Endothelial cell of umbilical vein (primary cell): ENCODE measurements at regions not wholly inside any gene's neighbourhood (a gene's known extent, or its start where the extent isn't known, plus 50 kb on each side); places are given as distances from the start of the nearest gene placed in this dataset.

ENCODE experiments used
- BruUV-seq: library from RNA; stranded (reverse); fragments of 400-500 nt; replicated peaks from 2 replicates; lab custom pipeline; 2021; lab: Mats Ljungman, UMichigan
- CTCF ChIA-PET: fragments of 300-600, 350-600 bp; sonication (Branson Sonifier 250); formaldehyde crosslinking; loops from one replicate; lab custom pipeline; 2021; ENCODE audit warnings: antibody characterized with exemption, inconsistent platforms; lab: Charles Lee
- POLR2A ChIA-PET: fragments of 300-600, 350-600 bp; sonication (Branson Sonifier 250); formaldehyde crosslinking; loops from one replicate; lab custom pipeline; 2021; ENCODE audit warnings: antibody characterized with exemption, inconsistent platforms; lab: Charles Lee
- DNase-seq: peaks from one replicate; pipeline ENCODE4 v3.0.0-alpha.2; 2011; ENCODE audit warnings: low read depth, low spot score
- FAIRE-seq: peaks from 2 replicates; lab custom pipeline; 2011; peaks lifted over from hg19 to GRCh38; lab: Jason Lieb, UNC
- H2AFZ ChIP-seq: 2 replicates; pipeline ENCODE4 v1.6.0; 2012; ENCODE audit warnings: low read depth, low read length, control low read depth, inconsistent platforms
- H3K27ac ChIP-seq: 2 replicates; pipeline ENCODE4 v1.5.1; 2011; ENCODE audit warnings: low read depth, mild to moderate bottlenecking, control low read depth, low read length, moderate library complexity; ENCODE audit not compliant: insufficient read depth
- H3K27me3 ChIP-seq, 2 experiments: 2 replicates each; pipeline versions ENCODE4 v1.6.0 to v1.6.1; 2011; ENCODE audit warnings: low read length in 2 of 2, mixed read lengths in 1 of 2; ENCODE audit not compliant: control insufficient read depth in 2 of 2, insufficient read depth in 2 of 2
- H3K36me3 ChIP-seq, 2 experiments: 2 replicates in 1 of 2; 3 replicates in 1 of 2; pipeline ENCODE4 v1.5.1; 2011; ENCODE audit warnings: low read length in 2 of 2, mild to moderate bottlenecking in 1 of 2, moderate library complexity in 1 of 2; ENCODE audit not compliant: control insufficient read depth in 2 of 2, insufficient read depth in 2 of 2; ENCODE audit errors: extremely low read depth in 1 of 2
- H3K4me1 ChIP-seq: 3 replicates; pipeline ENCODE4 v1.5.1; 2011; ENCODE audit warnings: mild to moderate bottlenecking, low read length; ENCODE audit not compliant: control insufficient read depth, insufficient read depth; ENCODE audit errors: extremely low read depth
- H3K4me2 ChIP-seq: 2 replicates; pipeline ENCODE4 v1.6.1; 2011; ENCODE audit warnings: low read length, control low read depth, mixed read lengths; ENCODE audit not compliant: insufficient read depth
- H3K4me3 ChIP-seq, 3 experiments: fragments of 200-600 bp in 1 of 3; sonication (generic), shearing (Covaris generic) in 1 of 3; replicated peaks in 1 of 3; 2 replicates each; pipeline ENCODE4 v1.5.1; 2011 to 2016; ENCODE audit warnings: control low read depth in 3 of 3, low read length in 3 of 3, mild to moderate bottlenecking in 2 of 3, inconsistent platforms in 1 of 3, low read depth in 1 of 3, moderate library complexity in 1 of 3; ENCODE audit not compliant: insufficient read depth in 1 of 3
- H3K79me2 ChIP-seq: 2 replicates; pipeline ENCODE4 v1.6.0; 2012; ENCODE audit warnings: low read length, inconsistent platforms; ENCODE audit not compliant: control insufficient read depth, insufficient read depth
- H3K9ac ChIP-seq: replicated peaks from 2 replicates; pipeline ENCODE3; 2011; ENCODE audit warnings: low read length, control low read depth; ENCODE audit not compliant: insufficient read depth; ENCODE audit errors: extremely low read depth
- H3K9me1 ChIP-seq: replicated peaks from 3 replicates; pipeline ENCODE4 v1.6.0; 2011; ENCODE audit warnings: mild to moderate bottlenecking, low read length; ENCODE audit not compliant: control insufficient read depth, insufficient read depth; ENCODE audit errors: extremely low read depth
- H3K9me3 ChIP-seq: replicated peaks from 2 replicates; pipeline ENCODE4 v1.5.1; 2012; ENCODE audit warnings: low read length, inconsistent platforms; ENCODE audit not compliant: control insufficient read depth, insufficient read depth
- H4K20me1 ChIP-seq: replicated peaks from 2 replicates; pipeline ENCODE3; 2011; ENCODE audit warnings: mild to moderate bottlenecking, low read length; ENCODE audit not compliant: control insufficient read depth, insufficient read depth; ENCODE audit errors: extremely low read depth
- EZH2 ChIP-seq: IDR thresholded peaks from 2 replicates; pipeline ENCODE4 v1.6.1; 2012; ENCODE audit warnings: borderline replicate concordance, low read depth, mild to moderate bottlenecking, moderate library complexity, low read length, inconsistent platforms; ENCODE audit not compliant: severe bottlenecking
- FOS ChIP-seq: IDR thresholded peaks from 2 replicates; pipeline ENCODE4 v1.6.1; 2011; ENCODE audit warnings: mild to moderate bottlenecking, low read length, moderate library complexity, borderline replicate concordance; ENCODE audit not compliant: insufficient read depth
- GATA2 ChIP-seq: IDR thresholded peaks from 2 replicates; pipeline ENCODE4 v1.7.0; 2011; ENCODE audit warnings: low read depth, mild to moderate bottlenecking, moderate library complexity, mixed read lengths, low read length; ENCODE audit not compliant: insufficient read length, insufficient read depth
- JUN ChIP-seq: IDR thresholded peaks from 2 replicates; pipeline ENCODE4 v1.6.1; 2011; ENCODE audit warnings: borderline replicate concordance, low read depth; ENCODE audit not compliant: insufficient read length, insufficient read depth
- MAX ChIP-seq: IDR thresholded peaks from 2 replicates; pipeline ENCODE4 v1.6.1; 2011; ENCODE audit not compliant: insufficient read depth, insufficient read length
- MYC ChIP-seq: IDR thresholded peaks from one replicate; pipeline ENCODE4 v1.6.1; 2011; ENCODE audit warnings: mild to moderate bottlenecking, low read depth, low read length
- POLR2A ChIP-seq: IDR thresholded peaks from 2 replicates; pipeline ENCODE4 v1.6.1; 2012; ENCODE audit warnings: low read depth, mild to moderate bottlenecking, control low read depth, low read length
- POLR2AphosphoS5 ChIP-seq: IDR thresholded peaks from 2 replicates; pipeline ENCODE4 v1.6.1; 2012; ENCODE audit warnings: low read depth, mild to moderate bottlenecking, control low read depth, low read length, moderate library complexity; ENCODE audit not compliant: insufficient read depth
- dilution Hi-C: fragments of 300-500 bp; cut with MboI; formaldehyde crosslinking; loops from one replicate; pipeline ENCODE4 v1.15.0; 2019; ENCODE audit warnings: low sequenced_read_pairs; ENCODE audit not compliant: extremely low pct_ligation_motif_present
- intact Hi-C: fragments of 100-400 bp; cut with micrococcal nuclease; formaldehyde crosslinking; loops from one replicate; pipeline ENCODE4 v1.10.0; 2022
- TF ChIP-seq, protein P1 (sequence below), 2 donors: IDR thresholded peaks; 1 replicate in 1 of 2; 2 replicates in 1 of 2; pipeline ENCODE4 v1.5.1; 2011; ENCODE audit warnings: low read length in 2 of 2, mild to moderate bottlenecking in 2 of 2, moderate library complexity in 2 of 2, control low read depth in 1 of 2, inconsistent platforms in 1 of 2, low read depth in 1 of 2; ENCODE audit not compliant: insufficient read depth in 1 of 2; ENCODE audit errors: extremely low read depth in 1 of 2

- POLR2A ChIA-PET, result no interaction called here
- FAIRE-seq (no peak), DNase-seq (no peak)
- no peaks in the 10 kb centered on the region for H4K20me1 ChIP-seq
- H3K27me3 ChIP-seq, result no peaks in the 10 kb centered on the region
- H3K4me2 ChIP-seq, result no peak overlapping the region
- H3K79me2 ChIP-seq, result no peaks in the 10 kb centered on the region
- H3K9me1 ChIP-seq, result no peaks in the 10 kb centered on the region
- no peaks in the 10 kb centered on the region for H3K36me3 ChIP-seq
- no peak overlapping the region for H2AFZ ChIP-seq
- no peak overlapping the region for H3K4me3 ChIP-seq
- BruUV-seq, result no TSS peak
- no peaks in the 10 kb centered on the region for H3K4me1 ChIP-seq
- no peaks in the 10 kb centered on the region for H3K9me3 ChIP-seq
- dilution Hi-C loops, result no loop called here
- CTCF ChIA-PET, result interaction anchor here (1.3 to 2.4 kb wide), 4 partner anchors 15 to 161 kb away, joined by 4 to 17 read pairs (median 6); no protein-coding TSS in a partner anchor
- no peak for TF ChIP-seq FOS
- TF ChIP-seq, protein P1, sequence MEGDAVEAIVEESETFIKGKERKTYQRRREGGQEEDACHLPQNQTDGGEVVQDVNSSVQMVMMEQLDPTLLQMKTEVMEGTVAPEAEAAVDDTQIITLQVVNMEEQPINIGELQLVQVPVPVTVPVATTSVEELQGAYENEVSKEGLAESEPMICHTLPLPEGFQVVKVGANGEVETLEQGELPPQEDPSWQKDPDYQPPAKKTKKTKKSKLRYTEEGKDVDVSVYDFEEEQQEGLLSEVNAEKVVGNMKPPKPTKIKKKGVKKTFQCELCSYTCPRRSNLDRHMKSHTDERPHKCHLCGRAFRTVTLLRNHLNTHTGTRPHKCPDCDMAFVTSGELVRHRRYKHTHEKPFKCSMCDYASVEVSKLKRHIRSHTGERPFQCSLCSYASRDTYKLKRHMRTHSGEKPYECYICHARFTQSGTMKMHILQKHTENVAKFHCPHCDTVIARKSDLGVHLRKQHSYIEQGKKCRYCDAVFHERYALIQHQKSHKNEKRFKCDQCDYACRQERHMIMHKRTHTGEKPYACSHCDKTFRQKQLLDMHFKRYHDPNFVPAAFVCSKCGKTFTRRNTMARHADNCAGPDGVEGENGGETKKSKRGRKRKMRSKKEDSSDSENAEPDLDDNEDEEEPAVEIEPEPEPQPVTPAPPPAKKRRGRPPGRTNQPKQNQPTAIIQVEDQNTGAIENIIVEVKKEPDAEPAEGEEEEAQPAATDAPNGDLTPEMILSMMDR (IDR thresholded peaks at IDR 0.05; ENCODE audit: extremely low read depth in 1 of 2, insufficient read depth in 1 of 2, low read depth in 1 of 2, low read length in 2 of 2), result no peak
- no peak for TF ChIP-seq JUN
- no peak for TF ChIP-seq MAX
- TF ChIP-seq EZH2, result no peak
- no peak for TF ChIP-seq MYC
- TF ChIP-seq GATA2, result no peak
- no peak for TF ChIP-seq POLR2A
- no peak for TF ChIP-seq POLR2AphosphoS5
- H3K9ac ChIP-seq, result no peak overlapping the region
- intact Hi-C loops, result no loop called here
- no peak overlapping the region for H3K27ac ChIP-seq
Measured at GRCh38 chr14:38883127-38883526, 219.9 kb downstream of the SEC23A start.
